Keratinocyte (primary cell): ENCODE measurements at regions not wholly inside any gene's neighbourhood (a gene's known extent, or its start where the extent isn't known, plus 50 kb on each side); places are given as distances from the start of the nearest gene placed in this dataset.

Experiments used
- DNase-seq: peaks from one replicate; pipeline ENCODE4 v3.0.0-alpha.2; 2011; ENCODE audit warnings: low read depth, missing footprints, low spot score
- FAIRE-seq: peaks from 2 replicates; lab custom pipeline; 2011; peaks lifted over from hg19 to GRCh38; lab: Jason Lieb, UNC
- H2AFZ ChIP-seq: 2 replicates; pipeline ENCODE4 v1.6.0; 2012; ENCODE audit warnings: low read length, control low read depth, inconsistent platforms; ENCODE audit not compliant: control insufficient read depth
- H3K27ac ChIP-seq: 2 replicates; pipeline ENCODE4 v1.5.1; 2011; ENCODE audit warnings: low read length; ENCODE audit not compliant: control insufficient read depth, insufficient read depth
- H3K27me3 ChIP-seq: 3 replicates; pipeline ENCODE4 v1.6.0; 2011; ENCODE audit warnings: low read length; ENCODE audit not compliant: control insufficient read depth, insufficient read depth; ENCODE audit errors: extremely low read depth
- H3K36me3 ChIP-seq, 2 experiments: 2 replicates in 1 of 2; 3 replicates in 1 of 2; pipeline ENCODE4 v1.5.1; 2011; ENCODE audit warnings: low read length in 2 of 2, mild to moderate bottlenecking in 1 of 2; ENCODE audit not compliant: control insufficient read depth in 2 of 2, insufficient read depth in 2 of 2; ENCODE audit errors: extremely low read depth in 1 of 2
- H3K4me1 ChIP-seq: 3 replicates; pipeline ENCODE4 v1.5.1; 2011; ENCODE audit warnings: low read length; ENCODE audit not compliant: control insufficient read depth, insufficient read depth; ENCODE audit errors: extremely low read depth
- H3K4me2 ChIP-seq: 3 replicates; pipeline ENCODE4 v1.6.0; 2011; ENCODE audit warnings: low read depth, low read length; ENCODE audit not compliant: control insufficient read depth, insufficient read depth; ENCODE audit errors: extremely low read depth
- H3K4me3 ChIP-seq, 3 experiments: fragments of 200-600 bp in 1 of 3; sonication (generic) in 1 of 3; 2 replicates in 2 of 3; 3 replicates in 1 of 3; pipeline ENCODE4 v1.5.1; 2011 to 2016; ENCODE audit warnings: low read length in 3 of 3, mild to moderate bottlenecking in 3 of 3, control low read depth in 2 of 3, inconsistent platforms in 1 of 3, low read depth in 1 of 3, mixed read lengths in 1 of 3, mixed run types in 1 of 3, moderate library complexity in 1 of 3; ENCODE audit not compliant: control insufficient read depth in 2 of 3, insufficient read depth in 2 of 3; ENCODE audit errors: extremely low read depth in 1 of 3
- H3K79me2 ChIP-seq: 2 replicates; pipeline ENCODE4 v1.6.0; 2012; ENCODE audit warnings: low read length; ENCODE audit not compliant: control insufficient read depth, insufficient read depth
- H3K9ac ChIP-seq: 3 replicates; pipeline ENCODE4 v1.6.0; 2011; ENCODE audit warnings: low read length; ENCODE audit not compliant: control insufficient read depth, insufficient read depth; ENCODE audit errors: extremely low read depth
- H3K9me1 ChIP-seq: 3 replicates; pipeline ENCODE4 v1.6.0; 2011; ENCODE audit warnings: low read length; ENCODE audit not compliant: control insufficient read depth, insufficient read depth; ENCODE audit errors: extremely low read depth
- H3K9me3 ChIP-seq: 2 replicates; pipeline ENCODE4 v1.5.1; 2012; ENCODE audit warnings: low read depth, low read length; ENCODE audit not compliant: control insufficient read depth
- H4K20me1 ChIP-seq: 3 replicates; pipeline ENCODE4 v1.6.0; 2011; ENCODE audit warnings: low read length; ENCODE audit not compliant: control insufficient read depth, insufficient read depth; ENCODE audit errors: extremely low read depth
- CTCF ChIP-seq, 3 experiments: IDR thresholded peaks in 1 of 3; conservative IDR thresholded peaks in 1 of 3; optimal IDR thresholded peaks in 1 of 3; 2 replicates in 2 of 3; 3 replicates in 1 of 3; pipeline versions ENCODE3 to v1.5.1; 2011; ENCODE audit warnings: low read length in 3 of 3, mild to moderate bottlenecking in 3 of 3, moderate library complexity in 2 of 3, control low read depth in 1 of 3, inconsistent platforms in 1 of 3; ENCODE audit not compliant: insufficient read depth in 2 of 3; ENCODE audit errors: extremely low read depth in 1 of 3
- EZH2 ChIP-seq: IDR thresholded peaks from one replicate; pipeline ENCODE4 v1.6.1; 2012; ENCODE audit warnings: inconsistent platforms, mild to moderate bottlenecking, low read length, moderate library complexity
- dilution Hi-C: fragments of 300-500 bp; cut with MboI; formaldehyde crosslinking; loops from one replicate; pipeline ENCODE4 v1.7.0; 2020; ENCODE audit warnings: low sequenced_read_pairs; ENCODE audit not compliant: extremely low pct_ligation_motif_present

GRCh38 chr1:195939844-195940243 is 668.4 kb downstream of the KCNT2 start:
- Histone ChIP-seq H4K20me1 (no peaks in the 10 kb centered on the region), H3K9me3 (no peaks in the 10 kb centered on the region), H3K27ac (no peak overlapping the region), H2AFZ (no peak overlapping the region), H3K4me3 (no peak overlapping the region), H3K4me2 (no peak overlapping the region), H3K79me2 (no peaks in the 10 kb centered on the region), H3K9me1 (no peaks in the 10 kb centered on the region), H3K9ac (no peak overlapping the region), H3K27me3 (no peaks in the 10 kb centered on the region), H3K4me1 (no peaks in the 10 kb centered on the region), H3K36me3 (no peaks in the 10 kb centered on the region)
- TF ChIP-seq CTCF (optimal IDR thresholded peaks at IDR 0.05 in 1 of 3, IDR thresholded peaks at IDR 0.05 in 1 of 3, conservative IDR thresholded peaks at IDR 0.05 in 1 of 3; ENCODE audit: extremely low read depth in 1 of 3, insufficient read depth in 2 of 3, low read length in 3 of 3) (peak; percentile 49 to 71 (median 58)), EZH2 (no peak)
- dilution Hi-C loops: no loop called here
- FAIRE-seq (peak; percentile 65), DNase-seq (no peak)

GRCh38 chr1:195934817-195935553 is 673.3 kb downstream of the KCNT2 start:
- Histone ChIP-seq H3K9me1 (no peaks in the 10 kb centered on the region), H3K9ac (no peak overlapping the region), H3K9me3 (no peaks in the 10 kb centered on the region), H3K4me2 (no peak overlapping the region), H2AFZ (no peak overlapping the region), H3K27ac (no peak overlapping the region), H3K27me3 (no peaks in the 10 kb centered on the region), H3K4me1 (no peaks in the 10 kb centered on the region), H3K36me3 (no peaks in the 10 kb centered on the region), H3K79me2 (no peaks in the 10 kb centered on the region), H4K20me1 (no peaks in the 10 kb centered on the region), H3K4me3 (no peak overlapping the region)
- TF ChIP-seq EZH2 (no peak), CTCF (optimal IDR thresholded peaks at IDR 0.05 in 1 of 3, IDR thresholded peaks at IDR 0.05 in 1 of 3, conservative IDR thresholded peaks at IDR 0.05 in 1 of 3; ENCODE audit: extremely low read depth in 1 of 3, insufficient read depth in 2 of 3, low read length in 3 of 3) (no peak)
- no peak for FAIRE-seq
- dilution Hi-C loops: no loop called here
- no peak for DNase-seq
